ENCODE measurements at regions not wholly inside any gene's neighbourhood (a gene's known extent, or its start where the extent isn't known, plus 50 kb on each side); places are given as distances from the start of the nearest gene placed in this dataset.

DNA sequence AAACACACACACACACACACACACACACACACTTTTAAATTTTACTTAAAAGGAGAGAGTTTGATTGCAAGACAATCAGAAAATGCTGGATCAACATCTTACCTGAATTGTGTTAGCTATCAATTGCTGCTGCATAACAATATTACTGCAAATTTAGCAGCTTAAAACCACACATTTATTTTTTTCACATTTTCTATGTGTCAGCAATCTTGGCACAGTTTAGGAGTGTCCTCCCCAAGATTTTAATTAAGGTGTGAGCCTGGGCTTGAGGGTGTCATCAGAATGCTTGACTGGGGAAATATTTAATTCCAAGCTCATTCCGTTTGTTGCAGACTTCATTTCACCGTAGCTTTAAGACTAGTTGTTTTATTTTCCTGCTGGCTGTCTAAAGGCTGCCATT, 431.0 kb upstream of the GJE1 start:
- DNase-seq = no peak
- intact Hi-C loops (cut with DNase I) = no loop called here

DNA sequence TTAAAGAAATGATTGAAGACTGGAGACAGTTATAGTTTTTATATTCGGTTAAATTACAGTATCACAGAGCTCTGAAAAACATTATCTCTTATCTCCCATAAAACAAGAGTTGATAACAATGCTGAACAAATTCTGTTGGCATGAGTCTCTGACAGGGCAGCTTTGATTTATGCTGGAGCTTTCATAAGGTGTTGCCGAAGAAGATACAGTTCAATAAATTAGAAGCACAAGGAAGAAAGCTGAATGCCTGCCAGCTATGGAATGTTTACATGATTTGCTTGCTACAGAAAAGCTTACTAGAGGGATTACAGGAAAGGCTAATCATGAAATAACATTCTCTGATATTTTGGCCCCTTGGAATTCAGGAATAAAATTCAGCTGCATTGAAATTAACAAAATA, 431.9 kb upstream of the GJE1 start:
- no peak for DNase-seq
- intact Hi-C loops (cut with DNase I) = no loop called here

DNA sequence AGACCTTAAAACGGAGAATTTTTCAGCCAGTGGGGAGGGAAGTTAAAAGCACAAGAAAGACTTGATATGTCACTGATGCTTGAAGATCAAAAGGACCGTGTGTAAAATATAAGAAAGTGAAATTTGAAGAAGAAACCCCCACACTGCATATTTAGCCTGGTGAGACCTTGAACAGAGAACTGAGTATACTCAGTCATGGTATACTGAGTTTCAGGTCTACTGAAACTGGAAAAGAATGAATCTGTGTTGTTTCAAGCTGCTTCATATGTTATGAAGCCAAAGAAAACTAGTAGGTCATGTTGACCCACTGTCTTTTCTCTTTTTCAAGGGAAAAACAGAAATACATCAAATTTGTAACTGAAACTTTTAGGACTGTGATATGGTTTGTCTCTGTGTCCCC, 443.8 kb upstream of the GJE1 start:
- intact Hi-C loops (cut with DNase I) = no loop called here
- no peak for DNase-seq

- intact Hi-C loops (cut with DNase I) = no loop called here
- no peak for DNase-seq
These were observed 447.3 kb upstream of the GJE1 start for GRCh38 chr6:141685416-141685815.

GRCh38 chr6:141682391-141682790, 450.3 kb upstream of the GJE1 start:
- intact Hi-C loops (cut with DNase I) = no loop called here
- DNase-seq = no peak

- DNase-seq = no peak
- intact Hi-C loops (cut with DNase I) = loop anchor here (2.0 kb wide), 1 partner anchor 435 kb away; no protein-coding TSS in a partner anchor
These were observed 455.0 kb upstream of the GJE1 start for GRCh38 chr6:141677598-141678211.

- intact Hi-C loops (cut with DNase I) = no loop called here
- DNase-seq = no peak
These were observed 456.8 kb upstream of the GJE1 start for GRCh38 chr6:141675957-141676356.

GRCh38 chr6:141669141-141669540, 463.6 kb upstream of the GJE1 start:
- DNase-seq = peak in 1 of 10 donors; percentile 51
- intact Hi-C loops (cut with DNase I) = no loop called here

- DNase-seq = peak in 4 of 10 donors; percentile 8 to 82 (median 45)
- intact Hi-C loops (cut with DNase I) = no loop called here
These were observed 465.0 kb upstream of the GJE1 start for GRCh38 chr6:141667580-141668309.

- intact Hi-C loops (cut with DNase I) = no loop called here
These were observed 466.5 kb upstream of the GJE1 start for GRCh38 chr6:141666187-141666586.

DNA sequence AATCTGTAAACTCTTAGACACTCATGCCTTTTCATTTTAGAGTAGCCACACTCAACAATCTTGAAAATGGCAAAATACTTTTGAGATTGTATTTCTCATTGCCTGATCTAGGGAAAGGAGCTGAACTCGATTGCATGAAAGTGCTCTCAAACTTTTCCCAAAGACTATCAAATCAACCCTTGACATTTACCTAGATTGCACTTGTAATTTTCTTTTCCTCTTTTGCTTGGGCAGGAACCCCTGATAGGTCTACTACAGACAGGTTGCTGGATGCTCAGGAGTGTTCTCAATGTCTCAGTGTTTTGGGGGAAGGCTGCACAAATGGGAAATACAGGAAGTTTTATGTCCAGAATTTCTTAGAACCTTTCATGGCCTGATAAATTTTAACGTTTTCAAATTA, 468.0 kb upstream of the GJE1 start:
- no peak for DNase-seq
- intact Hi-C loops (cut with DNase I) = no loop called here

More at GRCh38 chr6:141666187-141666586, 466.5 kb upstream of the GJE1 start:
- DNase-seq = no peak

DNA sequence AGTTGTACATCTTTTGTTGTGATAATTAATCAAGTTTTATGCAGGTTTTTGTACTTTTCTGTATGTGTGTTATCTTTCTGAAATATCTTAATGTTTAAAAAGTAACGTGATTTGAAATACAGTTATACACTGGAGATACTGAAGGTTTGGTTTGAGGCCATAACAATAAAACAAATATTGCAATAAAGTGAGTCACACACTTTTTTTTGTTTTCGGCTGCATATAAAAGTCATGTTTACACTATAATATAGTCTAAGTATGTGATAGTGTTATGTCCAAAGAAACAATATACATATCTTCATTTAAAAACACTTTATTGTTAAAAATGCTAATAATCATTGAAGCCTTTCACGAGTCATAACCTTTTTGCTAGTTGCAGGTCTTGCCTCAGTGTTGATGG, 473.1 kb upstream of the GJE1 start:
- DNase-seq = no peak
- intact Hi-C loops (cut with DNase I) = no loop called here

- intact Hi-C loops (cut with DNase I) = no loop called here
- no peak for DNase-seq
These were observed 474.0 kb upstream of the GJE1 start for GRCh38 chr6:141658696-141659095.

GRCh38 chr6:141657812-141658211, 474.9 kb upstream of the GJE1 start:
- DNase-seq = no peak
- intact Hi-C loops (cut with DNase I) = no loop called here

DNA sequence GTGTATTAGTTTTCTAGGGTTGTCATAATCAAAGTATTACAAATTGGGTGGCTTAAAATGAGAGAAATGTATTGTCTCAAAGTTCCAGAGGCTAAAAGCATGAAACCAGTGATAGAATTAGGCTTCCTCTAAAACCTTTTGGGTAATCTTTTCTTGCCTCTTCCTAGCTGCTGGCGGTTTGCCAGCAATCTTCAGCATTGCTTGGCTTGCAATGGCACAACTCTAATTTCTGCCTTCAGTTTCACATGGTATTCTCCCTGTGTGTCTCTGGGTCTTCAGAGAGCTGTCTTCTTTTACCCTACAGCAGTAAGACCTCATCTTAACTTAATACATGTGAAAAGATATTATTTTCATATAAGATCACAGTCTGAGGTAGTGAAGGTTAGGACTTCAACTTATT, 479.1 kb upstream of the GJE1 start:
- peak in 1 of 10 donors; percentile 42 for DNase-seq
- intact Hi-C loops (cut with DNase I) = no loop called here

DNA sequence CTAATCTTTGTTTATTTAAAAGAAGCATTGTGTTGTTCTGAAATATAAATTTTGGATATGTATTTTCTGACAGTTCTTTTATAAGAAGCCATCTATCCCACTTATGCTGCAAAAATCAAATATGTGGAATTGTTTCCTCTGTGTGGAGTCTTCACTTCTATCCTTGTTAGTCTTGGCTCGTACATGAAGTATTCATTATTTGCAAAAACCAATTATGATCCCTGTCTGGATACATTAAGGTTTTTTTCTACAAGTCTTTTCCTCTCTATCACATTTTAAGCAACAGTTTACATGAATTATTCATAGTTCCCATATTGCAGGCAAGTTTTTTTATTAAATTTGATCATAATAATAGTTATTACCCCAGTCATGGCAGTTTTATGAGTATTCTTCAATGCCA, 490.8 kb upstream of the GJE1 start:
- DNase-seq = no peak
- intact Hi-C loops (cut with DNase I) = no loop called here

- intact Hi-C loops (cut with DNase I) = no loop called here
- no peak for DNase-seq
These were observed 491.3 kb upstream of the GJE1 start for GRCh38 chr6:141641406-141641805.

GRCh38 chr6:141635621-141636020, 497.1 kb upstream of the GJE1 start:
- intact Hi-C loops (cut with DNase I) = no loop called here
- DNase-seq = no peak

DNA sequence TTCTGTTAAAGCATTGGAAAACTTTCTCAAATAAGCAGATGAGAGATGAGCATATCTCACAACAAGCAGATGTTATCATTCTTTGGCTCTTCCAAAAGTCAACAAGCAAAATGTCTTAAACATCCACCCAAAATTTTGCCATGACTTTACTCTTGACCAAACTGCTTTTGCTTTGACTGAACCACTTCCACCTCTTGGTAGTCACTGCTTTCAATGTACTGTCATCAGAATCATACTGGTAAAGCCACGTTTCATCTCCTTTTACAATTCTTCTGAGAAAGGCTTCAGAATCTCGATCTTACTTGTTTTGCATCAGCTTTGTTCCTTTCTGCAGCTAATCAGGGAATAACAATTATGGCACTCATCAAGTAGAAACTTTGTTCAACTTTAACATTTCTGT, 498.5 kb upstream of the GJE1 start:
- intact Hi-C loops (cut with DNase I) = no loop called here
- DNase-seq = no peak

GRCh38 chr6:141624301-141624700, 508.4 kb upstream of the GJE1 start:
- intact Hi-C loops (cut with DNase I) = no loop called here
- DNase-seq = no peak

DNA sequence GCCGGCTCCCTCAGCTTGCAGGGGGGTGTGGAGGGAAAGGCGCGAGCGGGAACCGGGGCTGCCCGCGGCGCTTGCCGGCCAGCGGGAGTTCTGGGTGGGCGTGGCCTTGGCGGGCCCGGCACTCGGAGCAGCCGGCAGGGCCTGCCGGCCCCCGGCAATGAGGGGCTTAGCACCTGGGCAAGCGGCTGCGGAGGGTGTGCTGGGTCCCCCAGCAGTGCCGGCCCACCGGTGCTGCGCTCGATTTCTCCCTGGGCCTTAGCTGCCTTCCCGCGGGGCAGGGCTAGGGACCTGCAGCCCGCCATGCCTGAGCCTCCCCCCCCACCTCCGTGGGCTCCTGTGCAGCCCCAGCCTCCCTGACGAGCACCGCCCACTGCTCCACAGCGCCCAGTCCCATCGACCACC, 514.5 kb upstream of the GJE1 start:
- DNase-seq = peak in 3 of 10 donors; percentile 43 to 75 (median 68)
- intact Hi-C loops (cut with DNase I) = no loop called here

- no peak for DNase-seq
- intact Hi-C loops (cut with DNase I) = no loop called here
These were observed 522.0 kb upstream of the GJE1 start for GRCh38 chr6:141610741-141611140.

Measured in posterior cingulate gyrus (tissue), 11 donors.